Breast epithelium (tissue), 3 donors: ENCODE measurements at regions not wholly inside any gene's neighbourhood (a gene's known extent, or its start where the extent isn't known, plus 50 kb on each side); places are given as distances from the start of the nearest gene placed in this dataset.

Source experiments
- POLR2AphosphoS5 ChIP-seq, 3 donors: sonication (generic); formaldehyde crosslinking; IDR thresholded peaks; one replicate each; pipeline ENCODE4 v1.6.1; 2017; ENCODE audit warnings: antibody characterized with exemption in 3 of 3
- TF ChIP-seq, protein P1 (sequence below), 3 donors: fragments of 450-650 bp; IDR thresholded peaks; one replicate each; pipeline ENCODE4 v1.5.1; 2016 to 2017; ENCODE audit warnings: antibody characterized with exemption in 3 of 3, mild to moderate bottlenecking in 3 of 3, moderate library complexity in 3 of 3

- TF ChIP-seq POLR2AphosphoS5 (IDR thresholded peaks at IDR 0.05) = no peak
- TF ChIP-seq, protein P1, sequence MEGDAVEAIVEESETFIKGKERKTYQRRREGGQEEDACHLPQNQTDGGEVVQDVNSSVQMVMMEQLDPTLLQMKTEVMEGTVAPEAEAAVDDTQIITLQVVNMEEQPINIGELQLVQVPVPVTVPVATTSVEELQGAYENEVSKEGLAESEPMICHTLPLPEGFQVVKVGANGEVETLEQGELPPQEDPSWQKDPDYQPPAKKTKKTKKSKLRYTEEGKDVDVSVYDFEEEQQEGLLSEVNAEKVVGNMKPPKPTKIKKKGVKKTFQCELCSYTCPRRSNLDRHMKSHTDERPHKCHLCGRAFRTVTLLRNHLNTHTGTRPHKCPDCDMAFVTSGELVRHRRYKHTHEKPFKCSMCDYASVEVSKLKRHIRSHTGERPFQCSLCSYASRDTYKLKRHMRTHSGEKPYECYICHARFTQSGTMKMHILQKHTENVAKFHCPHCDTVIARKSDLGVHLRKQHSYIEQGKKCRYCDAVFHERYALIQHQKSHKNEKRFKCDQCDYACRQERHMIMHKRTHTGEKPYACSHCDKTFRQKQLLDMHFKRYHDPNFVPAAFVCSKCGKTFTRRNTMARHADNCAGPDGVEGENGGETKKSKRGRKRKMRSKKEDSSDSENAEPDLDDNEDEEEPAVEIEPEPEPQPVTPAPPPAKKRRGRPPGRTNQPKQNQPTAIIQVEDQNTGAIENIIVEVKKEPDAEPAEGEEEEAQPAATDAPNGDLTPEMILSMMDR (IDR thresholded peaks at IDR 0.05) = no peak
These were observed 85.1 kb upstream of the JARID2 start for GRCh38 chr6:15160812-15161211.
